ENCODE measurements at regions not wholly inside any gene's neighbourhood (a gene's known extent, or its start where the extent isn't known, plus 50 kb on each side); places are given as distances from the start of the nearest gene placed in this dataset.

GRCh38 chr1:193736507-193736906 is 550.1 kb upstream of the B3GALT2 start:
- DNase-seq: no peak

- no peak for DNase-seq
Measured at GRCh38 chr1:193733674-193734073, 547.3 kb upstream of the B3GALT2 start.

- no peak for DNase-seq
Measured at GRCh38 chr1:193730017-193730416, 543.6 kb upstream of the B3GALT2 start.

- no peak for DNase-seq
Measured at GRCh38 chr1:193729429-193729828, 543.0 kb upstream of the B3GALT2 start.

- no peak for DNase-seq
Measured at GRCh38 chr1:193727850-193728249, 541.4 kb upstream of the B3GALT2 start.

GRCh38 chr1:193726722-193727121 is 540.3 kb upstream of the B3GALT2 start:
- DNase-seq: no peak

GRCh38 chr1:193712392-193712791 is 526.0 kb upstream of the B3GALT2 start:
- DNase-seq: no peak

GRCh38 chr1:193709607-193710006 is 523.2 kb upstream of the B3GALT2 start:
- no peak for DNase-seq

GRCh38 chr1:193707271-193708021 is 521.0 kb upstream of the B3GALT2 start:
- DNase-seq: no peak

GRCh38 chr1:193706766-193707165 is 520.4 kb upstream of the B3GALT2 start:
- no peak for DNase-seq

- no peak for DNase-seq
Measured at GRCh38 chr1:193705554-193705981, 519.2 kb upstream of the B3GALT2 start.

GRCh38 chr1:193703655-193704054 is 517.2 kb upstream of the B3GALT2 start:
- DNase-seq: no peak

GRCh38 chr1:193703121-193703520 is 516.7 kb upstream of the B3GALT2 start:
- DNase-seq: no peak

- no peak for DNase-seq
Measured at GRCh38 chr1:193701759-193702158, 515.3 kb upstream of the B3GALT2 start.

- no peak for DNase-seq
Measured at GRCh38 chr1:193700710-193701355, 514.4 kb upstream of the B3GALT2 start.

GRCh38 chr1:193699261-193699660 is 512.8 kb upstream of the B3GALT2 start:
- DNase-seq: no peak

GRCh38 chr1:193697776-193698175 is 511.4 kb upstream of the B3GALT2 start:
- DNase-seq: no peak

- no peak for DNase-seq
Measured at GRCh38 chr1:193697115-193697762, 510.8 kb upstream of the B3GALT2 start.

- no peak for DNase-seq
Measured at GRCh38 chr1:193694741-193695140, 508.3 kb upstream of the B3GALT2 start.

GRCh38 chr1:193685986-193686385 is 499.6 kb upstream of the B3GALT2 start:
- no peak for DNase-seq

GRCh38 chr1:193681422-193681821 is 495.0 kb upstream of the B3GALT2 start:
- no peak for DNase-seq

GRCh38 chr1:193680924-193681316 is 494.5 kb upstream of the B3GALT2 start:
- DNase-seq: no peak

GRCh38 chr1:193680247-193680923 is 494.0 kb upstream of the B3GALT2 start:
- no peak for DNase-seq

Measured in femur (tissue), 1 donor.